Gastrocnemius medialis (tissue), 4 donors: ENCODE measurements at regions not wholly inside any gene's neighbourhood (a gene's known extent, or its start where the extent isn't known, plus 50 kb on each side); places are given as distances from the start of the nearest gene placed in this dataset.

Source experiments
- POLR2A ChIP-seq, 2 donors: fragments of 450-650 bp; IDR thresholded peaks; one replicate each; pipeline ENCODE4 v1.6.1; 2017; ENCODE audit warnings: antibody characterized with exemption in 2 of 2, mild to moderate bottlenecking in 2 of 2, moderate library complexity in 2 of 2
- TF ChIP-seq, protein P1 (sequence below), 5 experiments: fragments of 450-650 bp in 3 of 5; fragments of 200-600 bp in 2 of 5; sonication (generic) in 2 of 5; IDR thresholded peaks in 4 of 5; conservative IDR thresholded peaks in 1 of 5; 1 replicate in 4 of 5; 2 replicates in 1 of 5; pipeline ENCODE4 v1.5.1; 2016 to 2019; ENCODE audit warnings: antibody characterized with exemption in 5 of 5, mild to moderate bottlenecking in 3 of 5, moderate library complexity in 3 of 5

DNA sequence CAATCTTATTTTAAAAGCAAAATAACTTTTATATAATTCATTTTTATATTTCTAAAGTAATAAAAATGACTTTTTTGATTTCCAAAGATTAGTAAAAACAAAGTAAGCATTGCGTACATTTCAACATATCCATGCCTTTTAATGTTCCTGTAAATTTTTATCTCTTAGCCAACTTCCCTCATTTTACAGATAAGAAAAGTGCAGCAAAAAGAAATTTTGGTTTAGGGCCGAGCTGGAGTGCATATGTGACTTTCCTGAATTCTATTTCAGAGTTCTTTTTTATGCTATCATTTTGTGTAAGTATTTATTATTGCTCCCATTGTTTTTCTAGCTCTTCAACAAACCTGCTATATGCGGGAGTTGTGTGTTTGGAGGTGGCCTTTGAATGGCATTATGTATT lies 195.3 kb downstream of the NHLRC3 start:
- TF ChIP-seq, protein P1, sequence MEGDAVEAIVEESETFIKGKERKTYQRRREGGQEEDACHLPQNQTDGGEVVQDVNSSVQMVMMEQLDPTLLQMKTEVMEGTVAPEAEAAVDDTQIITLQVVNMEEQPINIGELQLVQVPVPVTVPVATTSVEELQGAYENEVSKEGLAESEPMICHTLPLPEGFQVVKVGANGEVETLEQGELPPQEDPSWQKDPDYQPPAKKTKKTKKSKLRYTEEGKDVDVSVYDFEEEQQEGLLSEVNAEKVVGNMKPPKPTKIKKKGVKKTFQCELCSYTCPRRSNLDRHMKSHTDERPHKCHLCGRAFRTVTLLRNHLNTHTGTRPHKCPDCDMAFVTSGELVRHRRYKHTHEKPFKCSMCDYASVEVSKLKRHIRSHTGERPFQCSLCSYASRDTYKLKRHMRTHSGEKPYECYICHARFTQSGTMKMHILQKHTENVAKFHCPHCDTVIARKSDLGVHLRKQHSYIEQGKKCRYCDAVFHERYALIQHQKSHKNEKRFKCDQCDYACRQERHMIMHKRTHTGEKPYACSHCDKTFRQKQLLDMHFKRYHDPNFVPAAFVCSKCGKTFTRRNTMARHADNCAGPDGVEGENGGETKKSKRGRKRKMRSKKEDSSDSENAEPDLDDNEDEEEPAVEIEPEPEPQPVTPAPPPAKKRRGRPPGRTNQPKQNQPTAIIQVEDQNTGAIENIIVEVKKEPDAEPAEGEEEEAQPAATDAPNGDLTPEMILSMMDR (IDR thresholded peaks at IDR 0.05 in 4 of 5, conservative IDR thresholded peaks at IDR 0.05 in 1 of 5): no peak
- no peak for TF ChIP-seq POLR2A (IDR thresholded peaks at IDR 0.05)
